Panc1 (cell line): ENCODE measurements at regions not wholly inside any gene's neighbourhood (a gene's known extent, or its start where the extent isn't known, plus 50 kb on each side); places are given as distances from the start of the nearest gene placed in this dataset.

ENCODE experiments used
- ATAC-seq: fragments of 200-7000 bp; cut with Tn5 transposase; 2 replicates; pipeline ENCODE4 v1.9.1; 2020; ENCODE audit warnings: mild to moderate bottlenecking, moderate library complexity
- BruUV-seq: library from RNA; stranded (reverse); fragments of 400-500 nt; replicated peaks from 2 replicates; lab custom pipeline; 2021; lab: Mats Ljungman, UMichigan
- CTCF ChIA-PET: fragments of 300-600 bp; sonication (Branson Sonifier 250); formaldehyde crosslinking; loops from one replicate; lab custom pipeline; 2022; ENCODE audit warnings: antibody characterized with exemption; lab: Charles Lee
- POLR2A ChIA-PET: fragments of 300-600 bp; sonication (Branson Sonifier 250); formaldehyde crosslinking; loops from one replicate; lab custom pipeline; 2022; ENCODE audit warnings: antibody characterized with exemption; lab: Charles Lee
- DNase-seq: peaks from one replicate; pipeline ENCODE4 v3.0.0-alpha.2; 2010; ENCODE audit warnings: low read depth, low spot score
- H3K27ac ChIP-seq: 2 replicates; pipeline ENCODE4 v1.5.1; 2011; ENCODE audit warnings: mild to moderate bottlenecking, low read length, inconsistent platforms
- H3K27me3 ChIP-seq: fragments of 200-500 bp; sonication (Bioruptor generic); 2 replicates; pipeline ENCODE4 v1.6.0; 2014; ENCODE audit warnings: low read length, inconsistent platforms; ENCODE audit not compliant: control insufficient read depth, insufficient read depth
- H3K36me3 ChIP-seq: fragments of 200-500 bp; sonication (Bioruptor generic); 2 replicates; pipeline ENCODE4 v1.5.1; 2014; ENCODE audit warnings: inconsistent platforms, mild to moderate bottlenecking, low read length, moderate library complexity; ENCODE audit not compliant: control insufficient read depth, insufficient read depth
- H3K4me1 ChIP-seq: 2 replicates; pipeline ENCODE4 v1.5.1; 2011; ENCODE audit warnings: inconsistent platforms, mild to moderate bottlenecking, low read length, moderate library complexity; ENCODE audit not compliant: control insufficient read depth, insufficient read depth
- H3K4me3 ChIP-seq, 2 experiments: 2 replicates each; pipeline ENCODE4 v1.5.1; 2011 to 2012; ENCODE audit warnings: low read depth in 2 of 2, low read length in 2 of 2, mild to moderate bottlenecking in 2 of 2, inconsistent platforms in 1 of 2, moderate library complexity in 1 of 2
- H3K9me3 ChIP-seq: fragments of 200-500 bp; sonication (Bioruptor generic); 2 replicates; pipeline ENCODE4 v1.5.1; 2014; ENCODE audit warnings: low read depth, mild to moderate bottlenecking, inconsistent platforms, low read length, moderate library complexity; ENCODE audit not compliant: control insufficient read depth, insufficient read depth
- CTCF ChIP-seq: fragments of 450-650 bp; IDR thresholded peaks from 2 replicates; pipeline ENCODE4 v1.5.1; 2017; ENCODE audit warnings: mild to moderate bottlenecking
- POLR2AphosphoS5 ChIP-seq: IDR thresholded peaks from 2 replicates; pipeline ENCODE4 v1.6.1; 2012; ENCODE audit warnings: mild to moderate bottlenecking, low read depth, low read length, moderate library complexity
- REST ChIP-seq, 2 experiments: IDR thresholded peaks; 2 replicates each; pipeline ENCODE4 v1.6.1; 2011 to 2012; ENCODE audit warnings: low read depth in 2 of 2, control low read depth in 1 of 2, low read length in 1 of 2, mild to moderate bottlenecking in 1 of 2, moderate library complexity in 1 of 2; ENCODE audit not compliant: insufficient read depth in 1 of 2
- SIN3A ChIP-seq: IDR thresholded peaks from 2 replicates; pipeline ENCODE4 v1.6.1; 2012; ENCODE audit warnings: low read depth, mild to moderate bottlenecking, low read length, moderate library complexity, borderline replicate concordance; ENCODE audit not compliant: insufficient read depth
- TCF7L2 ChIP-seq: IDR thresholded peaks from 2 replicates; pipeline ENCODE4 v1.6.1; 2011; ENCODE audit warnings: mild to moderate bottlenecking, low read depth, low read length, inconsistent platforms
- in situ Hi-C: cut with HindIII; loops from 2 replicates; pipeline ENCODE4 v1.10.0; 2016; ENCODE audit warnings: low sequenced_read_pairs, low pct_unique_long_range_greater_than_20kb
- intact Hi-C: fragments of 100-400 bp; cut with micrococcal nuclease; formaldehyde crosslinking; loops from one replicate; pipeline ENCODE4 v1.10.0; 2022; ENCODE audit not compliant: unreplicated experiment

- Histone ChIP-seq H3K27me3 (no peaks in the 10 kb centered on the region), H3K4me3 (no peak overlapping the region), H3K27ac (no peak overlapping the region), H3K4me1 (no peaks in the 10 kb centered on the region), H3K36me3 (no peaks in the 10 kb centered on the region), H3K9me3 (no peaks in the 10 kb centered on the region)
- in situ Hi-C loops: no loop called here
- POLR2A ChIA-PET: no interaction called here
- CTCF ChIA-PET: interaction anchor here (0.7 kb wide), 1 partner anchor 546 kb away, joined by 3 read pairs; no protein-coding TSS in a partner anchor
- DNase-seq (no peak), ATAC-seq (no peak)
- intact Hi-C loops: no loop called here
- TF ChIP-seq REST (IDR thresholded peaks at IDR 0.05; ENCODE audit: insufficient read depth in 1 of 2, low read depth in 2 of 2, low read length in 1 of 2) (no peak), CTCF (no peak), TCF7L2 (no peak), SIN3A (no peak), POLR2AphosphoS5 (no peak)
- BruUV-seq: no TSS peak
These were observed 135.7 kb downstream of the RPAP3 start for GRCh38 chr12:47570151-47570550.

- TF ChIP-seq POLR2AphosphoS5: no peak
- H3K27me3 ChIP-seq: no peaks in the 10 kb centered on the region
- H3K27ac ChIP-seq: no peak overlapping the region
- no peaks in the 10 kb centered on the region for H3K36me3 ChIP-seq
- ATAC-seq (no peak), DNase-seq (no peak)
- H3K4me1 ChIP-seq: no peaks in the 10 kb centered on the region
- intact Hi-C loops (no loop called here), in situ Hi-C loops (no loop called here)
- no peaks in the 10 kb centered on the region for H3K9me3 ChIP-seq
- CTCF ChIA-PET: no interaction called here
- POLR2A ChIA-PET: no interaction called here
- no TSS peak for BruUV-seq
- H3K4me3 ChIP-seq: no peak overlapping the region
These were observed 143.6 kb downstream of the RPAP3 start for GRCh38 chr12:47562201-47562600.

GRCh38 chr12:47561746-47562145 lies 144.1 kb downstream of the RPAP3 start:
- Histone ChIP-seq H3K27ac (no peak overlapping the region), H3K4me1 (no peaks in the 10 kb centered on the region), H3K4me3 (no peak overlapping the region), H3K9me3 (no peaks in the 10 kb centered on the region), H3K36me3 (no peaks in the 10 kb centered on the region), H3K27me3 (no peaks in the 10 kb centered on the region)
- BruUV-seq: no TSS peak
- ChIA-PET POLR2A (no interaction called here), CTCF (no interaction called here)
- intact Hi-C loops (no loop called here), in situ Hi-C loops (no loop called here)
- no peak for ATAC-seq
- no peak for DNase-seq
- TF ChIP-seq CTCF (no peak), REST (IDR thresholded peaks at IDR 0.05; ENCODE audit: insufficient read depth in 1 of 2, low read depth in 2 of 2, low read length in 1 of 2) (no peak), POLR2AphosphoS5 (no peak), SIN3A (no peak), TCF7L2 (no peak)
